HS-27A (cell line): ENCODE measurements at regions not wholly inside any gene's neighbourhood (a gene's known extent, or its start where the extent isn't known, plus 50 kb on each side); places are given as distances from the start of the nearest gene placed in this dataset.
A peak's percentile ranks its signal among the peaks of the same experiment; 100 is the strongest.
"Not testable (repeated sequence)": the region's sequence is repeated elsewhere in the genome, so short reads cannot be mapped to it uniquely, and the experiment has no call there.

Source experiments
- DNase-seq: peaks from one replicate; pipeline ENCODE4 v3.0.0-alpha.2; 2012; ENCODE audit warnings: low read depth, missing footprints

DNA sequence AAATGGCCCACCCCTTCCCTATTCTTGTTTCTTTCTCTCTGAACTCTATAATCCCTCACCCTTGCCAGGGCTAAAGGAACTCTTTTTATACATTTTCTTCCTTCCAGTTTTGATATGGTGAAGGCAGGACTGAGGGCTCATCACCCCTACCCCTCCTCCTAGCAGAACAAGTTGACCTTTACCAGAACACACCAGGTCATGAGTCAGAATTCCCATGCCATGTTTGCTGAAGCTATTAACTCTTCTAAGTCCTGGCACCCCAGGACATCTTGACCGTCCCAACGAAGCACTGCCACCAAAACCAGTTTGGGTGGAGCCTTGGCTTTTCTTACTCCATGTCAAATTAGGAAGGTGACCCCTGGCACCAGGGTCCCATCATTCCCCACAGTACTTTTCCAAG lies 57.5 kb upstream of the DYNLT3 start:
- DNase-seq: no peak

DNA sequence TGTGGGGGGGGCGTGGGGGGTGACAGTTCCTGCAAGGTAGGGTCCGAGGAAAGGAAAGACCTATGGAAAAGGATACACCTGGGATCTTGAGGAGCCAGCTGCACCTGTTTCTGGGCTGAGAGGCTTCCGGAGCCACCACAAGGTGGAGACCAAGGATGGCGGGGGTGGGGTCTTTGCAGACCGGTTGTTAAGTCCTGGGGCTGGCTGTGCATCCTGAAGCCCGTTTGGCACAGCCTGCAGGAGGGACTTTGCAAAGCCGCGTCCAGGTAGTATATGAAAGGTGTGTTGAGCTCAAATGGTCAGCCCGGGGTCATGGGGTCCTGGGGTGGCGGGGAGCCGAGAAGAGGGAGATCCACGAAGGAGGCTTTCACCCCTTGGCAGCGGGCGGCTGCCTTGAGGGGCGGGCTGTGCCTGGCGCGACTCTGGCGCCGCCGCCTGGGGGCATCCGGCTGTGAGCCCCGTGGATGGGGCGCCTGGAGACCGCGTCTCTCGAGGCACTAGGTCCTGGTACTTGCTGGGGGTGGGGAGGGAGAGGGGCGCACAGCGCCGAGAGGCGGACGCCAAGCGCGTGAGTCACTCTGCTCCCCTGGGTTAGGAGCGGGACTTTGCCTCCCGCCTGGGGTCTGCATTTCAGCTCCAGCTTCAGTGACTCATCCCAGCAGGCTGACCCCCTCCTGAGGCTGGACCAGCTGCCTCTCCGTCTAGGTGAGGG lies 58.2 kb upstream of the DYNLT3 start:
- peak; percentile 3 for DNase-seq

DNA sequence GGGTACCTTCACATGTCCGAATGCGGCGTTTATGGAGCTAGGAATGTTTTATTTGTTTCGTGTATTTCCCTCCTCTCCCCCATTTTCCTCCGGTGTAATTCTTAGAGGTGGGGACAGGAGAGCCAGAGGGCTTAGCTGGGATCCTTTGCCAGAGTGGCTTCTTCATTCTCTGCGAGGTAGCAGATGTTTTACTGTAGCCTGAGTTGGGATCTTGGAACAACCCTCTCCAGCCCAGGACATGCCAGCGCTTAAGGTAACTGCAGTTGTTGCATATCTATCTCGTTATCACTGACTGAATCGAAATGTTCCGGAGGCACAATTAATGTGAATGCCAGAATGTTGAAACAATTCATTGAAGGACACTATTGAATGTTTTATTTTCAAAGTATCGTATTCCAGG lies 59.0 kb upstream of the DYNLT3 start:
- no peak for DNase-seq

DNA sequence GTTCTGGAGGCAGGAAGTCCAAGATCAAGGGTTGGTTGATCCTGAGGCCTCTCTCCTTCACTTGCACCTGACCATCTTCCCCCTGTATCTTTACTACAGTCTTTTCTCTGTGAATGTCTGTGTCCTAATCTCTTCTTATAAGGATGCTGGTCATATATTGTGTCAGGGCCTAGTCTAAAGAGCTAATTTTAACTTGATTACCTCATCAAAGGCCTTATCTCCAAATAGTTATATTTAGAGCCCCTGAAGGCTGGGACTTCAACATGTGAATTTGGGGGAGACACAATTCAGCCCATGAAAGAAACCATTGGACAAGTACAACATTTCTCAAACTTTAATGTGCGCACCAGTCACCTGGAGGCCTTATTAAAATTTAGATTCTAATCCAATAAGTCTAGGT lies 62.8 kb upstream of the DYNLT3 start:
- DNase-seq: no peak

DNA sequence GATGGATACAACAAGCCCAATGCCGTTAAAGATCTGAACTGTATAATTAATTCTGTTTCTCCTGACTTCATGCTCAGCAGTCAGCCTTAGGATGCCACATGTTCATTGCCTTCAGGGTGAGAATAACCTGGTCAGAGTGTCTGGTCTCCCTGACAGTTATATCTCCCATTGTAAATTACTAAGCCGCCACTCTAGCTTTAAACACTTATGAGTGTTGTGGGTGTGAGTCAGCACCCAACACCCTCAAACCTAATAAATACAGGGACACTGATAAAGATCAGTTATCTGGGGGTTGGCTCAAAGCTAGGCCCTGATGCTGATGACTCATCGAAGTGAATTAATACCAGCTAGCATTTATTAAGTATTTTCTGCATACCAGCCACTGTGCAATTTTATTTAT lies 64.9 kb upstream of the DYNLT3 start:
- peak; percentile 23 for DNase-seq

DNA sequence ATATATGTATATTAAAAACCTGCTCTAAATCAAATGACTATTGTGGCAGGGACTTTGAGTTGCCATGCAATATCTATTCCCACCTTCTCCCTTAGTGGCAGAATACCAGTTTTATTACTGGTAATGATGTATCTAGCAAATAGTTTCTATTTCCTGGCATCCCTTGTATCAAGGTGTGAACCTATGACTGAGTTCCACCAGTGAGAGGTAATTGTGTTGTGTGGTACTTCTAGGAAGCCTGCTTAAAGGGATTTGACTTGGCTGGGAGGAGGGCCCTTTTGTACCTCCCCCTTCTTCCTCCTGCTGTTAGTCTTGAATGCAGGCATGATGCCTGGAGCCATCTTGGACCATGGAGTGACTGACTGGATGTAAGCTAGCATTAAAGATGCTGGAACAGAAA lies 65.4 kb upstream of the DYNLT3 start:
- DNase-seq: no peak

DNA sequence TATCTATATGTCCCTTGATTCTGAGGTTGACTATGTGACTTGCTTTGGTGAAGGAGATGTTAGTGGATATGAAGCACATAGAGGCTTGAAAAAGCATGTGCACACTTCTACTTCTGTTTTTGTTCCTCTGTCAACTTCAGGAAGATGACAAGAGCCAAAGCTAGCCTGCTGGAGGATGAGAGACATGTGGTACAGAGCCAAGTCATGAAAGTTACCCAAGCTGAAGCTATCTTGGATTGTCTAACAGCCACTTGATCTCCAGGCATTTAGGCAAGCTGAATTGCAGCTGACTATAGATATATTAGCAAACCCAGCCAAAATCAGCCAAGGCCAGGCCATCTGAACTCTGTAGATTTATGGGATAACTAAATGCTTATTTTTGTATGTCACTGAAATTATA lies 70.8 kb upstream of the DYNLT3 start:
- DNase-seq: no peak

DNA sequence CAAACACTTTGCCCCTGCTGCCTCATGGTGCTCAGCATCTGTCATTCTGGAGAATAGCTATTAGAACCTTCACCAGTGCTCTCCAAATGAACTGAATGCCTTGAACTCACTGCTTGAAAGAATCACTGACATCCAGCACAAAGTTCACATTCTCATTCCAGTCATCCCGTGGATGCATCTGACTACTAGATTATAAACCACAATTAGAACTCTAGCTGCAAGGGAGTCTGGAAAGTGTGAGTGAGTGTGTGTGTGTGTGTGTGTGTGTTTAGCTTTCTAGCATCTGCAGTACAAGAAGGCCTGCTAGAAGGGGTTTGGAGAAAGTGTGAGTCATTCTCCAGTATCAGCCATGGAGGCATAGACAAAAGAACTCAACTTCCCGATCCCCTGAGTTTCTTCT lies 71.3 kb upstream of the DYNLT3 start:
- DNase-seq: no peak

DNA sequence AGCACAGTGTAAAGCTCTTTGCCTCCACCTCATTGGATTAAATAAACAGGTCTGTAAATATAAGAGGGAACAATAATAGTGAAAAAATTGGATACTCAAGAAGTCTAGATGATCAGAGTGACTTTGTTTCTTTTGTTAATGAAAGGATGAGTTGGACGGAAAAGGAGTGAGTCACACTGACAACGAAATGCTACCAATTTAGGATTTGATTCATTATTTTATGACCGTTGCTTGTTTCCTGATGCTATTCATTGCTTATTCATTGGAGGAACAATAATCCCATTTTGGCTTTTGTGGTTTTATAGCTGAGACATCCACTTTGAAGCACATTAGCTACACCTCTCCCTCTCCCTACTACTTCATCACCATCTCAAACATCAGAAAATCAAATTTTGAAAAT lies 74.4 kb upstream of the DYNLT3 start:
- DNase-seq: no peak

DNA sequence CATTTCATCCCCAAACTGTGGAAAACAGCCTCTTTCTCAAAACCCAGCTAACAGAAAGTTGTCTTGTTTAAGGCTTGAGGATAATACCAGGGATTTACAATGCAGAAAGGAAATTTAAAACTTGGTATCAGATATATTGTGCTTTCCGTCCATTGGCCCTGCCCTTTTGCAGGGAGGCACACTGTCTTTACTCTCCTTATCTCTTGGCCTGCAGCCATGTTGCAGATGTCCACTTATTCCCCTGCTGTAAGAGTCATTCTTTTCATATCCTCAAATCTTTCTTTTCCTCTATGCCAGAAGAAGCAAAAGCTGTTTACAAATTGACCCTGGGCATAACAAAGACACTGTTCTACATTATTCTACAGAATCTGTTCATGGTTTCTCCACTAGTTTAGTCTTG lies 75.6 kb upstream of the DYNLT3 start:
- DNase-seq: no peak

DNA sequence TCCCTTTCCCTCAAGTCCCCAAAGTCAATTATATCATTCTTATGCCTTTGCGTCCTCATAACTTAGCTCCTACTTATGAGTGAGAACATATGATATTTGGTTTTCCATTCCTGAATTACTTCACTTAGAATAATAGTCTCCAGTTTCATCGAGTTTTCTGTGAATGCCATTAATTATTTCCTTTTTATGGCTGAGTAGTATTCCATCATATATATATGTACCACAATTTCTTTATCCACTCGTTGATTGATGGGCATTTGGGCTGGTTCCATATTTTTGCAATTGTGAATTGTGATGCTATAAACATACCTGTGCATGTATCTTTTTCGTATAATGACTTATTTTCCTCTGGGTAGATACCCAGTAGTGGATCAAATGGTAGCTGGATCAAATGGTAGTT lies 78.4 kb upstream of the DYNLT3 start:
- not testable (repeated sequence) for DNase-seq

DNA sequence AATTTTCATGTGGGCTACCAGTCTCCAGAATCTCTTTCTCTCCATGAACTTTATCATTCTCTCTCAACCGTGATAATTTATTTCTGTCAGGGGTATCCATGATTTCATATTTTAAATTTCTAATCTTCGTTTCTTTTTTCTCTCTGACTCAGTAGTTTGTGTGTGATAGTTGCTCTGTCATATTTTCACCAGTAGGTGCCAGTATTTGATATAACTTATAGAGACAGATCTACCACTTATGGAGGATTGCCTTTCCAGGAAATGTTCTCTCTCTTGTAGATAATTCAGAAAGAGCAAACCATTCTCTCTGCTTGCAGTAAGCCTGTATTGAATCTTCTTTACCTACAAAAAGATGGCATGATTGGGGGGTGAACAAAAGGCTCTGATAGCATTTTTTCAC lies 79.3 kb upstream of the DYNLT3 start:
- no peak for DNase-seq

DNA sequence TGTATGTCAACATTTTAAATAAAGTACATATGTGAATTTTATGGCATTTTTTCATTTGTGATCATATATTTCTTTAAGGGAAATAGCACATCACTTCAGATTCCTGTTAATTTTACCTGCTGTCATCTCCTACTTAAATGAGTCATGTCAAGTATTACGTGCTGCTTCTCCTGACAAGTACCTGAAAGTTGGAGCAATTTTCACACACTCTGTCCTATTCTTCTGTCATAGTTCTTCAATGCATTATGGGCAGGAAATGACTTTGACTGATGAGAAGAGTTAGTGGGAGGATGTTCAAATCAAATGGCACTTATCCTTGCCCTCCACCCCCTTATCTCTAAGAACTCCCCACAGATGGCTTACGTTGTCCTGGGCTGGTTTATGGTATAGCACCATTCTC lies 64.2 kb upstream of the SYTL5 start:
- no peak for DNase-seq

DNA sequence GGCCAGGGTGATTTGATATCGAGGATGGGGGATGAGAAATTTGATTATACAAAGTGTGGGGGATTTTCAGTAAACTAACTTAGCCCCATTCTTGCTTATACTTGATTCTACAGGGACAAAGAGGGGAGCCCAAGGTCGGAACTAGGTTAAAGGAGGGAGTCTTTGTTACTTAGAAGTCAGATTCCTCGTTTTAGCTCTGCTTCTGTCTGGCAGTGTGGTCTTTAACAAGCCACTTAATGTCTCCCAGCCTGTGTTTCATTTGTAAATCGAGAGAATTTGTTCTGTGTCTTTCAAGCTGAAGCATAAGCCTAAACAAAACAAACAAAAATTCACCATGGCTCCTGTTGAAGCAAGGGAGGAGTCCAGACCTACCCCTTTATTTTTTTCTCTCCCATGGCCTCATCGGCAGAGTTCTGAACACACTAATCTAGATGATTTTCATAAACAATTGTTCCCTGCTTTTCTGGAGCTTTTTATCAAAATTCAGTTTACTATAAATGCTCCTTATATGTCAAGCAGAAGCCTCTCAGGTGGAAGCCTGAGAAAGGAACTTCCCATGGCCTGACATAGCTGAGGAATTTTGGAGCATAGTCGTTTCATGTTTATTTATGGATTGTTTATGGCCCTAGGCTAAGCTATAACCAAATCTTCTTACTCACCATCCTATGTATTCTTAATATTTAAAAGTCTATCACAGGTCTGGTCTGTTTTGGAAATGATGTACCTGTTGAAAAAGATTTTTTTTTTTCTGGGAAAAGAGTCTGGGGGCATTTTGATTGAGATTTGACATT lies 62.6 kb upstream of the SYTL5 start:
- no peak for DNase-seq

DNA sequence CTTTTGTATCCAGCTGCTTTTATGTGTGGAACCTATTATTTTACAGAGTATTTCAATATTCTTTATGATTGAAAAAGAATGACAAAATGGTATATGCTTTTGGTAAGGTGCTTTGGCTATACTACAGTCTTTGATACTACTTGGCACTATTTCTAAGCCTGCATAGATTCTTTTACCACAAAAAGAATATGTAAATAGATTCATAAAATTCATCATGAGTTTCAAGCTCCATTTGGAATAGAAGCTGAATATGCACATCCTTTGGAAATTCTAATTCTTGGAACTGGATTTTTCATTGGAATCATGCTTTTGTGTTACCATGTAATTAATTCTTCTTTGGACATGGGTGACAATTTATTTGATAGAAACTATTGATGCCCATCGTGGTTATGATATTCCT lies 60.2 kb upstream of the SYTL5 start:
- no peak for DNase-seq

DNA sequence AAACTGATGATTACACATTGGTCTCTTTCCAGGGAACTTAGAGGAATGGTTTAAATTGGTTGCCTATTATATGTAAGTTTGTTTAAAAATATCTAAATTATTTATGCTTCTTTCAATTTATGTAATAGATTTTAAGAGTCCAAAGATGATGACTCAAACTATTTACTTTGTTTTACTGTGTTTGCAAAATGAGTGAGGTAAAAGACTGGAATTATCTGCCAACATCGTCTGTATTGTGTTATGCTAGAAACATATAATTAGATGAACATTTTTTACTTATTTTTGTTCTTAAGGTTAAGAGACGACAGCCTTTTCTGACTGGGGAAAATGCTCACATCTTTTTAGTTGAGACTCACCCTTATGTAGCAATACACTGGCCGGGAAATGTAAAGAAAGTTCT lies 51.1 kb upstream of the SYTL5 start:
- no peak for DNase-seq

DNA sequence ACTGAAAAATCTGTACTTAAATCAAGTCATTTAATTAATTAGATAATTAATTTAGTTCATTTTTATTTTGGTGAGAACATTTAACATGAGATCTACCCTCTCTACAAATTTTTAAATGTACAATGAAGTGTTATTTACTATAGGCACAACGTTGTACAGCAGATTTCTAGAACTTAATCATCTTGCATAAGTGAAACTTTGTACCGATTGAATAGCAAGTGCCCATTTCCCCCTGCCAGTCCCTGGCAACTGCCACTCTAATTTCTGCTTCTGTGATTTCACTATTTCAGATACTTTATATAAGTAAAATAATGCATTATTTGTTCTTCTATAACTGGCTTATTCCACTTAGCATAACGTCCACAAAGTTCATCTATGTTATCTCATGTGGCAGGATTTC lies 50.1 kb upstream of the SYTL5 start:
- no peak for DNase-seq
